Esophagus squamous epithelium (tissue), 4 donors: ENCODE measurements at regions not wholly inside any gene's neighbourhood (a gene's known extent, or its start where the extent isn't known, plus 50 kb on each side); places are given as distances from the start of the nearest gene placed in this dataset.

Experiments
- POLR2A ChIP-seq, 4 donors: fragments of 450-650 bp; IDR thresholded peaks; one replicate each; pipeline ENCODE4 v1.6.1; 2017; ENCODE audit warnings: antibody characterized with exemption in 4 of 4, mild to moderate bottlenecking in 4 of 4, moderate library complexity in 3 of 4
- TF ChIP-seq, protein P1 (sequence below), 6 experiments: fragments of 450-650 bp in 4 of 6; fragments of 200-600 bp in 2 of 6; sonication (generic) in 2 of 6; IDR thresholded peaks; one replicate each; pipeline ENCODE4 v1.5.1; 2016 to 2019; ENCODE audit warnings: antibody characterized with exemption in 6 of 6, mild to moderate bottlenecking in 4 of 6, moderate library complexity in 4 of 6

DNA sequence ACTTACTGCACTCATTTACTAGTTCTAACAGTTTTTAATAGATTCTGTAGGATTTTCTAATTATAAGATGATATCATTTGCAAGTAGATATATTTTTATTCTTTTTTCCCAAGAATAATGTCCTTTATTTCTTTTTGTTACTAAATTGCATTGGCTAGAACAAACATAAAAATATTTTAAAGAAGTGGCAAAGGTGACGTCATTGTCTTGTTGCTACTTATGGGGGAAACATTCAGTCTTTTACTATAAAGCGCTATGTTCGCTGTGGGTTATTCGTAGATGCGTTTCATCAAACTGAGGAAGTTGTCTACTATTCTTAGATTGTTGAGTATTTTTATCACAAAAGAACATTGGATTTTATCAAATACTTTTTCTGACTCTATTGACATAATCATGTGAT, 765.2 kb upstream of the POU3F3 start:
- TF ChIP-seq, protein P1, sequence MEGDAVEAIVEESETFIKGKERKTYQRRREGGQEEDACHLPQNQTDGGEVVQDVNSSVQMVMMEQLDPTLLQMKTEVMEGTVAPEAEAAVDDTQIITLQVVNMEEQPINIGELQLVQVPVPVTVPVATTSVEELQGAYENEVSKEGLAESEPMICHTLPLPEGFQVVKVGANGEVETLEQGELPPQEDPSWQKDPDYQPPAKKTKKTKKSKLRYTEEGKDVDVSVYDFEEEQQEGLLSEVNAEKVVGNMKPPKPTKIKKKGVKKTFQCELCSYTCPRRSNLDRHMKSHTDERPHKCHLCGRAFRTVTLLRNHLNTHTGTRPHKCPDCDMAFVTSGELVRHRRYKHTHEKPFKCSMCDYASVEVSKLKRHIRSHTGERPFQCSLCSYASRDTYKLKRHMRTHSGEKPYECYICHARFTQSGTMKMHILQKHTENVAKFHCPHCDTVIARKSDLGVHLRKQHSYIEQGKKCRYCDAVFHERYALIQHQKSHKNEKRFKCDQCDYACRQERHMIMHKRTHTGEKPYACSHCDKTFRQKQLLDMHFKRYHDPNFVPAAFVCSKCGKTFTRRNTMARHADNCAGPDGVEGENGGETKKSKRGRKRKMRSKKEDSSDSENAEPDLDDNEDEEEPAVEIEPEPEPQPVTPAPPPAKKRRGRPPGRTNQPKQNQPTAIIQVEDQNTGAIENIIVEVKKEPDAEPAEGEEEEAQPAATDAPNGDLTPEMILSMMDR (IDR thresholded peaks at IDR 0.05), result no peak
- TF ChIP-seq POLR2A (IDR thresholded peaks at IDR 0.05), result no peak
